Caco-2 (cell line): ENCODE measurements at regions not wholly inside any gene's neighbourhood (a gene's known extent, or its start where the extent isn't known, plus 50 kb on each side); places are given as distances from the start of the nearest gene placed in this dataset.

Experiments used
- BruUV-seq: library from RNA; stranded (reverse); fragments of 400-500 nt; replicated peaks from 2 replicates; lab custom pipeline; 2021; lab: Mats Ljungman, UMichigan
- CTCF ChIA-PET: fragments of 300-600 bp; sonication (Branson Sonifier 250); formaldehyde crosslinking; loops from one replicate; lab custom pipeline; 2022; ENCODE audit warnings: antibody characterized with exemption; lab: Charles Lee
- POLR2A ChIA-PET: fragments of 300-600 bp; sonication (Branson Sonifier 250); formaldehyde crosslinking; loops from one replicate; lab custom pipeline; 2022; ENCODE audit warnings: antibody characterized with exemption; lab: Charles Lee
- DNase-seq, 2 experiments: peaks; one replicate each; pipeline versions ENCODE4 v3.0.0 to v3.0.0-alpha.2; 2020 to 2022
- H3K27me3 ChIP-seq: replicated peaks from 2 replicates; pipeline ENCODE4 v1.6.0; 2011; ENCODE audit warnings: low read length; ENCODE audit not compliant: control insufficient read depth, insufficient read depth
- H3K36me3 ChIP-seq: 2 replicates; pipeline ENCODE4 v1.5.1; 2011; ENCODE audit warnings: low read length; ENCODE audit not compliant: control insufficient read depth, insufficient read depth
- H3K4me1 ChIP-seq: fragments of 250-450 bp; sonication (Bioruptor Pico); 2 replicates; pipeline ENCODE4 v1.5.1; 2020; ENCODE audit warnings: mild to moderate bottlenecking
- H3K4me3 ChIP-seq: 2 replicates; pipeline ENCODE4 v1.5.1; 2011; ENCODE audit warnings: low read depth, mild to moderate bottlenecking, control low read depth, low read length
- H3K9me3 ChIP-seq: fragments of 250-450 bp; sonication (Bioruptor Pico); 2 replicates; pipeline ENCODE4 v1.5.1; 2020; ENCODE audit warnings: mild to moderate bottlenecking, moderate library complexity
- H3K27ac Mint-ChIP-seq: one replicate; pipeline ENCODE4 v1.8.0; 2022; ENCODE audit warnings: mixed read lengths; ENCODE audit not compliant: unreplicated experiment
- H3K27me3 Mint-ChIP-seq: one replicate; pipeline ENCODE4 v1.8.0; 2022; ENCODE audit warnings: mixed read lengths; ENCODE audit not compliant: insufficient read depth, unreplicated experiment
- H3K36me3 Mint-ChIP-seq: one replicate; pipeline ENCODE4 v1.8.0; 2022; ENCODE audit warnings: mild to moderate bottlenecking, mixed read lengths; ENCODE audit not compliant: insufficient read depth, unreplicated experiment
- H3K4me1 Mint-ChIP-seq: one replicate; pipeline ENCODE4 v1.8.0; 2022; ENCODE audit warnings: low read depth, mixed read lengths; ENCODE audit not compliant: unreplicated experiment
- H3K4me3 Mint-ChIP-seq: one replicate; pipeline ENCODE4 v1.8.0; 2022; ENCODE audit warnings: mild to moderate bottlenecking, moderate library complexity, mixed read lengths; ENCODE audit not compliant: unreplicated experiment
- H3K9me3 Mint-ChIP-seq: one replicate; pipeline ENCODE4 v1.8.0; 2022; ENCODE audit warnings: mixed read lengths; ENCODE audit not compliant: unreplicated experiment
- intact Hi-C: fragments of 100-400 bp; cut with micrococcal nuclease; formaldehyde crosslinking; loops from one replicate; pipeline ENCODE4 v1.10.0; 2022; ENCODE audit not compliant: unreplicated experiment
- TF ChIP-seq, protein P1 (sequence below), 2 experiments: fragments of 200-600 bp in 1 of 2; IDR thresholded peaks; 1 replicate in 1 of 2; 2 replicates in 1 of 2; pipeline versions ENCODE4 v1.5.1 to v1.8.0; 2011 to 2022; ENCODE audit warnings: antibody characterized with exemption in 1 of 2, control low read depth in 1 of 2, inconsistent platforms in 1 of 2, low read depth in 1 of 2, low read length in 1 of 2, mild to moderate bottlenecking in 1 of 2, moderate library complexity in 1 of 2; ENCODE audit not compliant: insufficient read depth in 1 of 2, severe bottlenecking in 1 of 2, unreplicated experiment in 1 of 2

DNA sequence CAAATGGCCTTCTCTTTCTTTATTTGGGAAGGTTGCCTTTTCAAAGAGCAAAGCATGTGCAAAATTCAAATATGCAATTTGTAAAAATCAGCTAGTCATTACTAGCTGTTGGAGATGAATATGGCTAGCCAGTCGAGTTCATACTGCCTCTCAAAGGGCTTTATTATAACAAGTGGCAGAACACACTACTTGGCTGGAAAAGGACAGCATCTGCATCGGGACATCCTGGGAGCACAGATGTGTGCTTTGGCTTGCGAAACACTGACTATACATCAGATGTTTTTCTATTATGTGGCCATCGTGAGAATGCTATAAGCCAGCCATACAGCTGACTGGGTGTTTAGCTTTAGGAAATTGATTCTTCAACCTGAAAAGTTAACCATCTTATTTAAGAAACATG lies 424.2 kb downstream of the KCTD12 start:
- H3K4me1 Mint-ChIP-seq: no peaks in the 10 kb centered on the region
- intact Hi-C loops: no loop called here
- POLR2A ChIA-PET: no interaction called here

DNA sequence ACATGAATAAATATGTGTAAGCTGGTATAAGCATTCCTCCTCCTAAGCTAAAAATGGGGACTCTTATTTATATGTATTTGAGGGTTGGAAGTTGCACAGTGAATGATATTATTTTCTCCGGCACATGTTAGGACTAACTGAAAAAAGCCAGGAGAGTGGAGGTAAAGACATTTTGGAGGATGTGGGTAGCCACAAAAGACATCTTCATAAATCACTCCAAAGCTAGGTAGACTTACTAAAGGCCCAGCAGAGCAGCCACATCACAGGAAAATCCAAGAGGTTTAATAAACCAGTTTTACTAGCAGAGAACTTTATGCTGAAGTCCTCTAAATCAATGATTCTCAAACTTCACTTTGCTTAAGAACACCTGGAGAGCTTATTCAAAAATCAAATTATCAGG lies 424.7 kb downstream of the KCTD12 start:
- no peak for DNase-seq
- BruUV-seq: no TSS peak
- TF ChIP-seq, protein P1, sequence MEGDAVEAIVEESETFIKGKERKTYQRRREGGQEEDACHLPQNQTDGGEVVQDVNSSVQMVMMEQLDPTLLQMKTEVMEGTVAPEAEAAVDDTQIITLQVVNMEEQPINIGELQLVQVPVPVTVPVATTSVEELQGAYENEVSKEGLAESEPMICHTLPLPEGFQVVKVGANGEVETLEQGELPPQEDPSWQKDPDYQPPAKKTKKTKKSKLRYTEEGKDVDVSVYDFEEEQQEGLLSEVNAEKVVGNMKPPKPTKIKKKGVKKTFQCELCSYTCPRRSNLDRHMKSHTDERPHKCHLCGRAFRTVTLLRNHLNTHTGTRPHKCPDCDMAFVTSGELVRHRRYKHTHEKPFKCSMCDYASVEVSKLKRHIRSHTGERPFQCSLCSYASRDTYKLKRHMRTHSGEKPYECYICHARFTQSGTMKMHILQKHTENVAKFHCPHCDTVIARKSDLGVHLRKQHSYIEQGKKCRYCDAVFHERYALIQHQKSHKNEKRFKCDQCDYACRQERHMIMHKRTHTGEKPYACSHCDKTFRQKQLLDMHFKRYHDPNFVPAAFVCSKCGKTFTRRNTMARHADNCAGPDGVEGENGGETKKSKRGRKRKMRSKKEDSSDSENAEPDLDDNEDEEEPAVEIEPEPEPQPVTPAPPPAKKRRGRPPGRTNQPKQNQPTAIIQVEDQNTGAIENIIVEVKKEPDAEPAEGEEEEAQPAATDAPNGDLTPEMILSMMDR (IDR thresholded peaks at IDR 0.05; ENCODE audit: insufficient read depth in 1 of 2, low read depth in 1 of 2, low read length in 1 of 2, severe bottlenecking in 1 of 2, unreplicated experiment in 1 of 2): no peak
- Histone ChIP-seq H3K9me3 (peaks cover 4% of the 10 kb centered on the region; the same call in 1 of the 2 replicates), H3K27me3 (no peaks in the 10 kb centered on the region), H3K4me3 (no peak overlapping the region), H3K36me3 (no peaks in the 10 kb centered on the region), H3K4me1 (no peaks in the 10 kb centered on the region)
- intact Hi-C loops: no loop called here
- no peaks in the 10 kb centered on the region for H3K9me3 Mint-ChIP-seq
- H3K36me3 Mint-ChIP-seq: no peaks in the 10 kb centered on the region
- CTCF ChIA-PET: no interaction called here
- H3K4me1 Mint-ChIP-seq: no peaks in the 10 kb centered on the region
- POLR2A ChIA-PET: no interaction called here
- no peaks in the 10 kb centered on the region for H3K27me3 Mint-ChIP-seq
- no peak overlapping the region for H3K27ac Mint-ChIP-seq
- no peak overlapping the region for H3K4me3 Mint-ChIP-seq

More for the DNA sequence above, 424.2 kb downstream of the KCTD12 start:
- BruUV-seq: no TSS peak
- Histone ChIP-seq H3K36me3 (no peaks in the 10 kb centered on the region), H3K27me3 (no peaks in the 10 kb centered on the region), H3K4me1 (no peaks in the 10 kb centered on the region), H3K9me3 (peaks cover 4% of the 10 kb centered on the region; the same call in 1 of the 2 replicates), H3K4me3 (no peak overlapping the region)
- Mint-ChIP-seq H3K36me3 (no peaks in the 10 kb centered on the region), H3K9me3 (no peaks in the 10 kb centered on the region), H3K27ac (no peak overlapping the region), H3K4me3 (no peak overlapping the region), H3K27me3 (no peaks in the 10 kb centered on the region)
- TF ChIP-seq, protein P1 (IDR thresholded peaks at IDR 0.05; ENCODE audit: insufficient read depth in 1 of 2, low read depth in 1 of 2, low read length in 1 of 2, severe bottlenecking in 1 of 2, unreplicated experiment in 1 of 2): no peak
- CTCF ChIA-PET: no interaction called here
- no peak for DNase-seq

DNA sequence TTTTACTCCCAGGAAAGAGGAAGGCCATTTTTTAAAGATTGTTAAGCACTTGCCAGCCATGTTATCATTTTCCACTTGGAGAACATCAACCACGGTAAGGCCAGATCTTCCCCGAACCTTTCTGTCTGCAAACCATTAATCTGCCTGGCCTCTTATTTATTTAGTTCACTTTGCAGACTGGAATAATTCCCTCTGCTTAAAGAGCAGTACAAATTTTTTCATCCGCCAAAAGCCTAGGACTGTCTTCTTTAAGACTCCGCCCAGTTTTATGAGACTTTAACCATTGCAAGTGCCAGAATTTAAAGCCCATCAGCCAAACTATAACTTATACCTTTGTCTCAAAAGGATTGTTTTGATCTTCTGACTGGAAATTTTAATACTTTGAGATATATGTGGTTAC lies 426.3 kb downstream of the KCTD12 start:
- Mint-ChIP-seq H3K4me1 (no peaks in the 10 kb centered on the region), H3K9me3 (no peaks in the 10 kb centered on the region), H3K27ac (no peak overlapping the region), H3K4me3 (no peak overlapping the region), H3K36me3 (no peaks in the 10 kb centered on the region), H3K27me3 (no peaks in the 10 kb centered on the region)
- no peak for DNase-seq
- ChIA-PET POLR2A (no interaction called here), CTCF (no interaction called here)
- TF ChIP-seq, protein P1 (IDR thresholded peaks at IDR 0.05; ENCODE audit: insufficient read depth in 1 of 2, low read depth in 1 of 2, low read length in 1 of 2, severe bottlenecking in 1 of 2, unreplicated experiment in 1 of 2): no peak
- no peak overlapping the region for H3K4me3 ChIP-seq
- no peaks in the 10 kb centered on the region for H3K36me3 ChIP-seq
- intact Hi-C loops: no loop called here
- no peaks in the 10 kb centered on the region for H3K9me3 ChIP-seq
- no TSS peak for BruUV-seq
- H3K27me3 ChIP-seq: no peaks in the 10 kb centered on the region
- no peaks in the 10 kb centered on the region for H3K4me1 ChIP-seq
